Fibroblast of pulmonary artery (primary cell): ENCODE measurements at regions not wholly inside any gene's neighbourhood (a gene's known extent, or its start where the extent isn't known, plus 50 kb on each side); places are given as distances from the start of the nearest gene placed in this dataset.
"Not testable (repeated sequence)": the region's sequence is repeated elsewhere in the genome, so short reads cannot be mapped to it uniquely, and the experiment has no call there.

ENCODE experiments used
- DNase-seq: peaks from one replicate; pipeline ENCODE4 v3.0.0-alpha.2; 2010; ENCODE audit warnings: low read depth
- H3K4me3 ChIP-seq: replicated peaks from 2 replicates; pipeline ENCODE4 v1.5.1; 2011; ENCODE audit warnings: low read depth, mild to moderate bottlenecking, control low read depth, low read length, moderate library complexity
- TF ChIP-seq, protein P1 (sequence below): IDR thresholded peaks from 2 replicates; pipeline ENCODE4 v1.5.1; 2011; ENCODE audit warnings: mild to moderate bottlenecking, control low read depth, low read length, inconsistent platforms; ENCODE audit errors: missing control alignments

- no peak overlapping the region for H3K4me3 ChIP-seq
- TF ChIP-seq, protein P1, sequence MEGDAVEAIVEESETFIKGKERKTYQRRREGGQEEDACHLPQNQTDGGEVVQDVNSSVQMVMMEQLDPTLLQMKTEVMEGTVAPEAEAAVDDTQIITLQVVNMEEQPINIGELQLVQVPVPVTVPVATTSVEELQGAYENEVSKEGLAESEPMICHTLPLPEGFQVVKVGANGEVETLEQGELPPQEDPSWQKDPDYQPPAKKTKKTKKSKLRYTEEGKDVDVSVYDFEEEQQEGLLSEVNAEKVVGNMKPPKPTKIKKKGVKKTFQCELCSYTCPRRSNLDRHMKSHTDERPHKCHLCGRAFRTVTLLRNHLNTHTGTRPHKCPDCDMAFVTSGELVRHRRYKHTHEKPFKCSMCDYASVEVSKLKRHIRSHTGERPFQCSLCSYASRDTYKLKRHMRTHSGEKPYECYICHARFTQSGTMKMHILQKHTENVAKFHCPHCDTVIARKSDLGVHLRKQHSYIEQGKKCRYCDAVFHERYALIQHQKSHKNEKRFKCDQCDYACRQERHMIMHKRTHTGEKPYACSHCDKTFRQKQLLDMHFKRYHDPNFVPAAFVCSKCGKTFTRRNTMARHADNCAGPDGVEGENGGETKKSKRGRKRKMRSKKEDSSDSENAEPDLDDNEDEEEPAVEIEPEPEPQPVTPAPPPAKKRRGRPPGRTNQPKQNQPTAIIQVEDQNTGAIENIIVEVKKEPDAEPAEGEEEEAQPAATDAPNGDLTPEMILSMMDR = no peak
- DNase-seq = no peak
These were observed 170.1 kb downstream of the URI1 start for GRCh38 chr19:30112171-30112570.

GRCh38 chr19:30112666-30113065 lies 170.6 kb downstream of the URI1 start:
- TF ChIP-seq, protein P1 = no peak
- H3K4me3 ChIP-seq = no peak overlapping the region
- no peak for DNase-seq

DNA sequence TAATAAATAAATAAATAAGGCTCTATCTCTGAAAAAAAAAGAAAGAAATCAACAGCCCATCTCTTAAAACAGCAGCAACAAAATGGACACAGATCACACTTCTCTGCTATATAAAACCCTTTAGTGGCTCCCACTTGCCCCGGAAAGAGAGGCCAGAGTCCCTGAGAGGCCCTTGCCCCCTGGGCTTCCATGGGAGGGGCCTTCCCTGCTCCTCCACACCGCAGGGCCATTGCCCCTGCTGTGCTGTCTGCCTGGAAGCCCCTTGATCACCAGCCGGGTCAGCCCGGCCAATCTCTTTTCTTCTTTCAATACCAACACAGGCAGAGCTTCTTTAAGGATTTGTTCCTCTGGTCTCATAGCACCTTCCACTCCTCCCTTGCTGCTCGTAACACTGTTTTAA lies 171.1 kb downstream of the URI1 start:
- H3K4me3 ChIP-seq = no peak overlapping the region
- no peak for DNase-seq
- TF ChIP-seq, protein P1 = no peak

GRCh38 chr19:30114095-30114494 lies 172.1 kb downstream of the URI1 start:
- H3K4me3 ChIP-seq, DNase-seq: not testable (repeated sequence)

- DNase-seq = no peak
- TF ChIP-seq, protein P1 = no peak
- no peak overlapping the region for H3K4me3 ChIP-seq
These were observed 173.9 kb downstream of the URI1 start for GRCh38 chr19:30115947-30116346.

GRCh38 chr19:30116530-30116929 lies 174.5 kb downstream of the URI1 start:
- no peak overlapping the region for H3K4me3 ChIP-seq
- DNase-seq = no peak
- TF ChIP-seq, protein P1 = no peak

DNA sequence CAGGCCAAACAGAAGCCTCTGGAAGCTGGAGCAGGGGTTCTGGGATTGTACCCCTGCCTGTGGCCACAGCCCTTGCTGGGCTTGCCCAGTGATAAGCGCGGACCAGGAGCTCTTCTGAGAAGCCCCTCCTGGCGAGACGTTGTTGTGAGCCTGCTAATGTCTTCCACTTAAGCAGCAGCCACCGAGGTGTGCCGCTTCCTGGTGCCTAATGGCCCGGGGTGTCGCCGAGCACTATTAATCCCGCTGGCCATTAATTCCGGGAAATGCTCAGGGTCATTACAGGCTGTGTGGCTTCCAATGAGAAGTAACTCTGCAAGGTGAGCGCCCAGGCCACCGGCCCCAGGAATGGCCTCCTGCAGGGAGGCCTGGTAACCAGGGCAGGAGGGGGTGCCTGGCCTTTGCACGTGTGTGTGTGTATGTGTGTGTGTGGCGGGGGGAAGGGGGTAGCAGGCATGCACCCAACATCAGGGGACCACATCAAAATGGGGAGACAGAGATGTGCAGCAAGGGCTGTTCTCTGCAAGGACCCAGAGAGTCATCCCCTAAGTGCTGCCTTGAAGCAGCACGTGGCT lies 175.0 kb downstream of the URI1 start:
- no peak overlapping the region for H3K4me3 ChIP-seq
- TF ChIP-seq, protein P1 = no peak
- no peak for DNase-seq
